HG02973 (cell line): ENCODE measurements at regions not wholly inside any gene's neighbourhood (a gene's known extent, or its start where the extent isn't known, plus 50 kb on each side); places are given as distances from the start of the nearest gene placed in this dataset.
"Not testable (repeated sequence)": the region's sequence is repeated elsewhere in the genome, so short reads cannot be mapped to it uniquely, and the experiment has no call there.

Experiments used
- ATAC-seq: cut with Tn5 transposase; IDR thresholded peaks from one replicate; pipeline ENCODE4 v1.9.1; 2021; ENCODE audit warnings: moderate library complexity; ENCODE audit not compliant: unreplicated experiment

DNA sequence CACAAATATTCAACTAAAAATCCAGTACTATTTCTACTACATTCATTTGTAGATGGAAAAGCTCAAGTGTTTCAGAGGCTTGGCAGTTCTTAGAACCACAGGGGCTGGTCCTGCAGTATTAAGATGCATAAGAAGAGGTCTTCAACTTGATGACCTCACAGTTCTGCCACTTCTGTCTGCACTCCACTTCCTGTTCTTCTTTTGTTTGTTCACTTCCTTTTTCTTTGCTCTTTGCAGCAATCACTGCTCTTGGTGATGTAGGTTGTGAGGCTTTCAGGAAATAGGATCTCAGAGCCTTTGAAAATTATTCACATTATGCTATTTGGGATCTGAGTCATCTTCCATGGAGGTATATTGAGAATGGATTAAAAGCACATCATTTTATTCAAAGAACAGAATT lies 602.0 kb upstream of the CPEB2 start:
- ATAC-seq, result no peak

DNA sequence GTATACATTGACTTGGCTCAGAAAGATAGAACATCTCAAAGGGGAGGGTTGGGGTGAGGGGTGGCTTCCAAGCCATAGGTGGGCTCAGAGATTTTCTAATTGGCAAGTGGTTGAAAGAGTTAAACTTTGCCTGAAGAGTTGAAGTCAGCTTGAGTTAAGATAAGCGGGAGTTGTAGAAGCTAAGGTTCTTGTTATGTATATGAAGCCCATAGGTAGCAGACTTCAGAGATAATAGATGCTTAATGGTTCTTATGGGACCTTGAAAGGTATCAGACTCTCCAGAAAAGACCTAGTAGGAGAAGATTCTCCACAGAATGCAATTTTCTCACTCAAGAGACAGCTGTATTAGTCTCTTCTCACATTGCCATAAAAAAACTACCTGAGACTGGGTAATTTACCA lies 599.1 kb upstream of the CPEB2 start:
- ATAC-seq, result no peak

DNA sequence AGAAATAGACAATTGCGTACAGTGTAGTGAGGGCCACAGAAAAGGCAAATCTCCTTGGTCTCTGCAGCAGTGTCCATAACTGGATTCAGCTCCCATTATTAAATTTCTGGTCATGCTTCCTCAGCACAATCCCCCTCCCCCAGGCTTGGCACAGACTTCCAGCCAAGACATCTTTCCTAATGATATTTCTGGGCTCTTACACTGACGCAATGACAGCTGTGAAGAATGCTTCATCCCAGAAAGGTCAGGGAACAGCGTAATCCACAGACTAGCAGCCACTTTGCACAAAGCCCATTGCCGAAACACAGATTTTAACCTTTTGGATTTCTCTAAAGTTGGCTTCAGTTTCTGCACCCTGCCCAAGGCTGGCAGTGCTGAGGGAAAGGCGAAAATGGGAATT lies 597.6 kb upstream of the CPEB2 start:
- ATAC-seq, result no peak

DNA sequence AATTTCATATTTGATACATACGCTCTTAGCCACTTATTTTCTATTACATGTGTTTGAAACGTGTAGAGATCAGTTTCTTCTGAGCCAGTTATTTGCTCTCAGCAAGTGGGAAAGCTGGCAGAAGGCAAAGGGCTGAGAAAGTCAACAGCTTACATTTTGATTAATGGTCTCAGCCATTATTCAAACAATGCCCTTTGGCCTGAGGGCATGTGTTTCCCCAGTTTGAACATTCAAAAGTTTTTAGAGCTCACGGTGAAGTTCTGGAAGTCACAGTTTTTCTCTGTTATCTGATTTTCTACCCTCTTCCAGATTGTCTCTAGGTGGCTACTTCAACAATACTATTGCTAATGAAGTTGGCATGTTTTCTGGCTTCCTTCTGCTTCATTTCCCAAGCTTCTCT lies 591.8 kb upstream of the CPEB2 start:
- ATAC-seq, result no peak

DNA sequence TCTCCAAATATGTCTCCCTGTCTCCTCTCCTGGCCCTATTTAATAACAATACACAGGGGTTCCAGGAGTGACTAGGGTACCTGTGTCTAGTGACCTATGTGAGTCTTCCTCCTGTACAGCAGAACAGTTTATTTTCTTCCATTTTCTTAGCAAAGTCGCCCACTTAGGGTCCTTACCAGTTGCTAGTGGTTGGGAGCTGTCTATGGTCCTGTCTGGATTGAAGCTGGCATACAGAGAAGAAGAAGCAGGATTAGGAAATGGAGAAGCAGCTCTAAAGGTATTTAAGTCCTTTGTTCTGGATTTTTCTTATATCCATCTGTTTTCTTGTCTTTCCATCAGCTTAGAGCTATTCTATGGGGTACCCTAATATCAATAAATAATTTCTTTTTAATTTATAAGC lies 587.1 kb upstream of the CPEB2 start:
- no peak for ATAC-seq

DNA sequence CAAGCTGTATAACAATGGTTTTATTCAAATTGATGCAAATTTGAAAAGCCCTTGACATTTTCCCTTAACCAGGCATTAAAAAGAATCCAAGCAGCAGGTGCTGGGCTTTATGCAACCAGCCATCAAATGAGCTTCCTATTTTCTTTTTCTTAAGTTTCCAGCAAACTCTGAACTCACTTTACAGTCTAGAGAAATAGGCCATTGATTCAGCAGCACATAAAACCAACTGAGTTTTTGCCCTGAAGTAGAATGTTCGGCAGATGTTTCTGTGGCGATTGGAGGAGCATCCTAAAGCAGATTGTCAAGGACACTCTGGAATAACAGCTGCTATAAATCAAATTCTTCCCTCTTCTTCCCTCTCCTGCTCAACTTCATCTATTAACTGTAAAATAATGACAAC lies 582.8 kb upstream of the CPEB2 start:
- no peak for ATAC-seq

DNA sequence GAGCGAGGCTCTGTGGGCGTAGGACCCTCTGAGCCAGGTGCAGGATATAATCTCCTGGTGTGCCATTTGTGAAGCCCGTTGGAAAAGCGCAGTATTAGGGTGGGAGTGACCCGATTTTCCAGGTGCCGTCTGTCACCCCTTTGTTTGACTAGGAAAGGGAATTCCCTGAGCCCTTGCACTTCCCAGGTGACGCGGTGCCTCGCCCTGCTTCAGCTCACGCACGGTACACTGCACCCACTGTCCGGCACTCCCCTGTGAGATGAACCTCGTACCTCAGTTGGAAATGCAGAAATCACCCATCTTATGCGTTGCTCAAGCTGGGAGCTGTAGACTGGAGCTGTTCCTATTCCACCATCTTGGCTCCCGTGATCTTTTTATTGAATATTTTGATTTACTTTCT lies 576.0 kb upstream of the CPEB2 start:
- not testable (repeated sequence) for ATAC-seq

DNA sequence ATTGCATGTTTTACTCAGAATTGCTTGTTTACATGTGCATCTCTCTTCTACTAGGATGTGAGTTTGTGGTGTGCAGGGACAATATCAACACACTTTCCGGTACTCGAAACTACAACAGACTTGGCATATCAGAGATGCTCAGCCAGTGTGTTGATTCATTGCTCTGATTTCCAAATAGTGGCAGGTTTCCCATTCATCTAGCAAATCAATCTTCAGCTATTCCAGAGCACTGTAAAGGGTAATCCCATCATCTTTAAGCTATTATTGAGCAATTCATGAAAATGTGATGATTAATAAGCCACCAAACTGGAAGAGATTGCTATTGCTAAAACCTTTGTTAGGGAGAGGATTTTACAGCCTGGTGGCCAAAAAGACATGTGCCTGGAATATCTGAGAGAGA lies 574.2 kb upstream of the CPEB2 start:
- ATAC-seq, result no peak

DNA sequence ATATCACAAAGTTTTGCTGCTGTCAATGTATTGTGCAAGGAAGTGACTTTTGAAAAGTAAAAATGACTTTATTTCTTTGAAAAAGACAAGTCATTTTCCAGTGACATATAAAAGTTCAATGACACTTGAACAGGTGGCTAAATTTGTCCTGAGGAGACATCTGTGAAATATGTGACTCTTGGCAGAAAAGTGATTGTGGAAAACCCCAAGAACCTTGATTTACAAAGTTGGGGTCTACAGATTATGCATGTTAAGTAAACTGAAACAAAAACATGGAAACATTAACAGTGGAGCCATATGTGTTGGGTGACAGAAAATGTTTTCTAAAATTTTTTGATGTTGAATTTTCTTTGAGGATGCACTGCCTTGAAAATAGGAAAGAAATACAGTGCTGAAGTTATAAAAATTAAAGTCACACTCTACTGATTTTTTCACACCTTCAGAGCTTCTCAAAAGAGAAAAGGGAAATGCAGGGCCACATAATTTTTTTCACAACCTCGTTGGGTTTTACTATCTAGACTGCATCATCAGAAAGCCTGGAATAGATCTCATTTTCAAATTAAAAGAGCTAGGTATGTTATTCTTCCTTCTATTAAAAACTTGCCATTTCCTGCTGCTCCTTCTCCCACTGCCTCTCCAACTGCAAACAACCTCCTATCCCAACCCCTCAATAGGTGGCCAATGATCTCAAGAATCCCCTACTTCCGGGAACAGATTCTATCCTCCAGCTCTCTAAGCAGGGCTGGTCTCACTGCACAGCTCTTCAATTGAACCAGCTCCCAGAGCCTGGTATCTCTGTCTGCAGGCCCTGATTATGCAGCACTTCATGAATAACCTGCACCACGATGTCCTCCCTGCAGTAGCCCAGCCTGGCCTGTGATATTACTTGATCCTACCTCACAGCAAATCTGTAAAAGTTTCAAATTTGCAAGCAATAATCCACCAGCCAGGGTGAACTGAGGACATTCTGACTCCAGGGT lies 570.8 kb upstream of the CPEB2 start:
- ATAC-seq, result no peak

DNA sequence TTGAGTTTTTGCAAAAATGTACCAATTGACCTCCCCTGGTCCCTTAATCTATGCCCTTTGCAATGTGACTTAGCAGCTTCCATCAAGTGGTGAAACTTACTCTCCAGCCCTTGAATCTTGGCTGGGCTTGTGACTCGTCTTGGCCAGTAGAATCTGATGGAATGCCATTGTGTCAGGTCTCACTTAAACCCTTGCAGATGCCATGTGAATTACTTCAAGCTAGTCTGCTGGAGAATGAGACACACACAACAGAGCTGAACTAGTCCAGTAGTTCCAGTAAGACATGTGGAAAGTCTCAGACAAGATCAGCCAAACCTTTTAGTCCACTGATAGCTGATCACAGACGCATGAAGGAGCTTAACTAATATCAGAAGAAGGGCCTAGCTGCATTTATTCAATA lies 567.8 kb upstream of the CPEB2 start:
- ATAC-seq, result no peak

DNA sequence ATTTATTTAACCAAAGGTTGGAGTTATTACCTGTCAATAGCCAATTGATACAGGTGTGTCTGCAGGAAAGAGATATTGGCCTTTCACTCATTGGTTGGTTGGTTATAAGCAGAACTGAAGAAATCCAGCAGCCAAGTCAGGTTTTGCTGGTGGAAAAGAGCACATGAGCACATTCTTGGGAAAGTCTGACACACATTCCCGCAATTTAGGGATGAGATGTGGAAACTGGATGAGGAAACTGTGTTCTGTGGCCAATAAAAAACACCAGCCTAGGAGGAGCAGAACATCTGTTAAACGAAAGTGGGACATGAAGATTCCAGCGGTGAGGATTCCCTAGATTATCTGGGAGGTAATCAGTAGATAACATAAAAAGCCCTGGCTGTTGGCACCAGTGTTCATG lies 567.4 kb upstream of the CPEB2 start:
- no peak for ATAC-seq

DNA sequence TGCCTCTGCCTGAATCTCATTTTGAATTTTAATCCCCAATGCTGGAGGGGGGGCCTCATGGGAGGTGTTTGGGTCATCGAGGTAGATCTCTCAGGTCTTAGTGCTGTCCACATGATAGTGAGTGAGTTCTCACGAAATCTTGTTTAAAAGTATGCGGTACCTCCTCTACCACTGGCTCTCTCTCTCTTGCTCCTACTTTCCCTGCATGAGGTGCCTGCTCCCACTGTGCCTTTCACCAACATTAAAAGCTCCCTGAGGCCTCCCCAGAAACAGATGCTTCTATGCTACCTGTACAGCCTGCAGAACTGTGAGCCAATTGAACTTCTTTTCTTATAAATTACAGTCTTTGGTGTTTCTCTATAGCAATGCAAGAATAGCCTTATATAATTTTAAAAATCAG lies 560.7 kb upstream of the CPEB2 start:
- ATAC-seq, result no peak

DNA sequence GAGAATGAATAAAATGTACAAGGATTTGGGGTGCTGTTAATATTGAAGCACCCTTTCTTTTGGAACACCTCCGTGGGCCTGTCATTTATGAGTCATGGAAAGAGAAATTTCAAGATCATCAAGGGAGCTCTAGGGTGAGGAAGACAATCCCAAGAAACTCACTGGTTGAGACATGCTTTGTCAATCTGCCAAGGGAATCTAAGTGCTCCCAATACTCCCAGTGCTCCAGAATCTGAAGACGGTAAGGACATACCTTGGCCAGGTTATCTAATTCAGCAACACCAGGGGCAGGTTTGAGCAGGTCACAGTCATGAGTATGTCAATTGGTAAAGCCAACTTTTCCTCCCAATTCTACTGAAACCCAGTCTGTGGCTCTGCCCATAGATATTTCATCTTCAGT lies 556.4 kb upstream of the CPEB2 start:
- no peak for ATAC-seq

DNA sequence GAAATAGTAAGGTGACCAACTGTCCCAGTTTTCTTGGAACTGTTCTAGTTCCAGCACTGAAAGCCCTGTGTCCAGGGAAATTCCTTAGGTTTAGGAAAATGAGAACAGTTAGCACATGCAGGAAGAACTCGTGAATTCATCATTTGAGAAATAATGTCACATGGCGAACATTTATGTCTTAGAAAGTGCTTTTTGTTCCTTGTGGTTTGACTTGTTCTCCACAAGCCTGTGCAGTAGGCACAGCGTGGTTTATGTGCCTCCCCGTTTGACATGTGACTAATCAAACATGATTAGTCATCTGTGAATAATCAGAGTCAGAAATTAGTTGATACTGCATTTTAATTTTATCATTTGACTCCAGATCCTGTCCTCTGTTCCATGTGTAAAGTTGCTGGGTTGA lies 556.0 kb upstream of the CPEB2 start:
- ATAC-seq, result no peak

DNA sequence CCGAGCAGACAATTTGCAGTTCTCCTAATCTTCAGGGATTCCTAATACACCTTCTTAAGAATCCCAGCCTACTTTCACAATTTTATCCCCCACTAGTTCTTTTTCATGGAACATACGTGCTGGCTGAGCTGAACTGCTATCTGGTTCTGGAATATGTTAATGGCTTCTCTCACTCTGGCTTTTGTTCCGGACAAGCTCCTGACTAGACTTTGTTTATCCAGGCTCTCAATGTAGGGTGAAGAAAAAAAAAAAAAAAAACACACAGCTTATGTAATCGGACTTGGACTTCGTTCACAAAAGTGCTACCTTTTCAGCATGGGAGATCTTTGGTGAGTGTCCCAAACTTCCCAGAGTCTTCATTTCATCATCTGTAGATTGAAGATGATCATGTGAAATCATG lies 555.4 kb upstream of the CPEB2 start:
- no peak for ATAC-seq

DNA sequence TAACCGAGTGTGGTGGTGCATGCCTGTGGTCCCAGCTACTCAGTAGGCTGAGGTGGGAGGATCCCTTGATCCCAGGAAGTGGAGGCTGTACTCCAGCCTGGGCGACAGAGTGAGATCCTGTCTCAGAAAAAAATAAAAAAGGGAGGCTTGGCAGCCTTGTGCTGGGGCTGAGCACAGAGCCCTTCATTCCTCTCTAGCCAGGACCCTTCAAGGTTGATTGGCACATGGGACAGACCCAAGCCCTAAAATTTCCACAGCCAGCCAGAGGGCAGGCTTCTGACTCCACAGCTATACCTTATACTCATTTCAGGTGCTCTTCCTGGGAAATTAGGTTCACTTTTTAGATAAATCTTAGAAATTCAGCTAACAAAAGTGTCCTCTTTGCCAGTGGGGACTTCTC lies 553.0 kb upstream of the CPEB2 start:
- ATAC-seq, result no peak

DNA sequence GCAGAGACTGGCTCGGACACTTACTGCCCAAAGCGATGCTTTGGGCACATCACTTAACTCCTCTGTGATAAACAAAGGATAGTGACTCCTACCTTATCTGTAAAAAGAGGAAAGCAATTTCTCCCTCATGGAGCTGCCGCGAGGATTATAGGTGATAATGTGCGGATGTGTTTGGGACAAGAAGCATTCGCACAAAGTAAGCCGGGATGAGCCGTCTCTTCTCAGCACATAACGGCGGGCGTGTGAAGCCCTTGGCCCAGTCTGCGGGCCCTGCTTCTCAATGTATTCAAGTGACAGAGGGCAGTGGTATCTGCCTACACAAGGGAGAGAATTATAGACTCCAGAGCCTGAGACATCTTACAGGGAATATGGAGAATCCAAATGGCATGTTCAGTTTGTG lies 550.3 kb upstream of the CPEB2 start:
- ATAC-seq, result no peak

DNA sequence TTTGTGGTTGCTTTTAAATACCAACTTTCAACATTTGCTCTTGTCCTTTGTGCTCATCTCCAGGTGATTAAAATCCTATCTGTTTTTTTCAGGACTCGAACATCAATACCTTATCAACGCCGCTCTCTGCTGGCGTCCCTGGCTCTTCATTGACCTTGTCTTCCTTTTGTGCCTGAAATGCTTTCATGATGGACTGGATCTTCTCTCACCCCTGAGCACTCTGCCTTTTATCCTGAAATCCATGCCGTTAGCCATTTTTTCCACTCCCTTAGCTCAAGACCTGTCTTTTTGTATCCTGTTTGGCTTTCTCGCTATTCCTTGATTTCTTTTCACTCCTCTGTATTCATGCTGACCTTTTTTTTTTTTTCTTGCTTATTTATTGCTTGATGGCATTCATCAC lies 549.5 kb upstream of the CPEB2 start:
- no peak for ATAC-seq

DNA sequence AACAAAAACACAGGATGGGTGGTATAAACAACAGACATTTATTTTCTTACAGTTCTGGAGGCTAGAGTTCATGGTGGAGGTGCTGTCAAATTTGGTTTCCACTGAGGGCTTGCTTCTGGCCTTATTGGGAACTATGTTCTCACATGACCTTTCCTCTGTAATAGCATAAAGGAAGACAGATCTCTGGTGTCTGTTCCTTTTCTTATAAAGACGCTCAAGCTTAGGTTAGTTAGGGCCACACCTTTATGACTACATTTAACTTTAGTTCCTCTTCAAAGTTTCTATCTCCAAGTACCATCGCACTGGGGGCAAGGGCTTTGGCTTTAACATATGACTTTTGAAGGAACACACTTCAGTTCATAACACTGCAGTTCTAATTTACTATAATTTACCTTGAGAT lies 543.8 kb upstream of the CPEB2 start:
- ATAC-seq, result no peak

DNA sequence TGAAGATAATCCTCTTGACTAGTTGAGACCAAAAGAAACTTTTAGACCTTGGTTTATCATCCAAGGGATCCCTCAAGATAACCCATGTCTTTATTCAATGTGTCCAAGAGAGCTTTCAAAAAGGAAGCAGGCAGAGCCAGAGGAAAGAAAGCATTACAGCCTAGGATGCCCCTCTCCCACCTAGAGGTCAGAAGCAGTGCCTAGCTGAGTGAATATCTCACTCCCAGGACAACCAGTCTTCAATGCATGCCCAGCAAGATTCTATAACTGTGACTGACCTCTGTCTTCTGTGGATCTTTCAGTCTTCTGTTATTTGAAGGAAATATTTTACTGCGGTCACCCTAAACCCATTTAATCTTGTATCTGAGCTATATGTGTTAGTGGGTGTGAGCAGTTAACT lies 537.2 kb upstream of the CPEB2 start:
- ATAC-seq, result no peak

DNA sequence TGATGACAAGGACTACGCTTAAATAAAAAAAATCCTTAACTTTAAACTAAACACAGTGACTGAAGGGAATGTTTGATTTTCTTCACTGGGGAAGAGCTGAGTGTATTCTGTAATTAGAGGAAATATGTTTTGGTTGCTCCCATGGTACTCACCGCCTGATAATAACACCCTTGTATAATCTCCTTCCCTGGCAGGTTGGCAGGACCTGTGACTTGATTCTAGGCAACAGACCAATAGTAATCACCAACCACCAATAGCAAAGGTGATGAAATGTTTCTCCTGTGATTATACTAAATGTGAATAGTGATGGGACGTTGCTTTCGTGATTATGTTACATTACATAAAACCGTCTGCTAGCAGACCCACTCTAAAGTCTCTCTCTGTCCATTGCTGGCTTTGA lies 536.8 kb upstream of the CPEB2 start:
- ATAC-seq, result no peak

DNA sequence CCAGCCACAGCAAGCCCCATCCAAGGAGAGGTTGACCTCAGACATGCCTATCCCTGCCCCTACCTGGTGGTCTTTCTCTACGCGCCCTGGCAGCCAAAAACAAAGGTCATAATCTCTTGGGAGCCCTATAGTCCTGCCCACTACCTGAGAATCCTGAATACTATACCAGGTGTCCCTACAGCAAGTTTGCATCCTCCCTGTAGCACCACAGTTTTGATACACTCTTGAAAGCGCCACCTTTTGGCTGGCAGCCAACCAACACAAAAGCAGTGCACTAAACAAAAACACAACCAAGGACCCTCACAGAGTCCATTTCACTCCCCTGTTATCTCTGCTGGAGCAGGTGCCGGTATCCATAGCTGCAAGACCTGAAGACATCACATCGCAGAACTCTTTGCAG lies 523.8 kb upstream of the CPEB2 start:
- no peak for ATAC-seq

DNA sequence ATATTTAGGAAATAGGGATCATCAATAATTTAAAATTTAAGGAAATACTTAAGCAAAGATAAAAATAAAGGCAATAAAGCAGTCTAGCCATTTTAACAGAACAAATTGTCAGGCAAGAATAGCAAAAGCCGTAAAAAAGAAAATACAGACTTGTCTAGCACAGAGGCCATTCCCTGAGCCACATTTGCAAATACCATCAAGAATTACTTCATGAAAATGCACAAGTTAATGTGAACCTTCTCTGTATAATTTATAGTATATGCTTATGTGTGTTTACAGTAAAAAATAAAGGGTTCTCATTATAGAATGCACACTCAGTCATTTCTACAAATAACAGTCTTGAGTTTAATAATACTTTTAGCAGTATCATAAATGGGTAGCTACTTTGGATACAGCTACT lies 505.9 kb upstream of the CPEB2 start:
- ATAC-seq, result no peak
